GM12878 (cell line): ENCODE measurements at regions not wholly inside any gene's neighbourhood (a gene's known extent, or its start where the extent isn't known, plus 50 kb on each side); places are given as distances from the start of the nearest gene placed in this dataset.

Experiments
- ATAC-seq: fragments of 200-7000 bp; cut with Tn5 transposase; 3 replicates; pipeline ENCODE4 v1.9.1; 2020; ENCODE audit warnings: mild to moderate bottlenecking, moderate library complexity
- BruUV-seq: library from RNA; stranded (reverse); fragments of 400-500 nt; replicated peaks from 2 replicates; lab custom pipeline; 2021; lab: Mats Ljungman, UMichigan
- CTCF ChIA-PET: fragments of 300-600 bp; sonication (Branson Sonifier 250); formaldehyde crosslinking; extraction: SDS; loops from one replicate; lab custom pipeline; 2021; ENCODE audit warnings: inconsistent platforms; lab: Yijun Ruan, JAX
- POLR2A ChIA-PET: fragments of 350-600 bp; formaldehyde crosslinking; extraction: SDS; loops from one replicate; lab custom pipeline; 2021; ENCODE audit warnings: inconsistent platforms; lab: Charles Lee
- RAD21 ChIA-PET: fragments of 300-600 bp; sonication (Branson Sonifier 250); formaldehyde crosslinking; loops from one replicate; lab custom pipeline; 2023; ENCODE audit warnings: antibody characterized with exemption; ENCODE audit not compliant: unreplicated experiment; lab: Charles Lee
- SMC1A ChIA-PET: fragments of 300-600 bp; sonication (Branson Sonifier 250); formaldehyde crosslinking; loops from one replicate; lab custom pipeline; 2023; ENCODE audit not compliant: unreplicated experiment, uncharacterized antibody; lab: Charles Lee
- DNase-seq: peaks from one replicate; pipeline ENCODE4 v3.0.0-alpha.2; 2011; ENCODE audit warnings: low read depth, low spot score
- FAIRE-seq: peaks from 3 replicates; lab custom pipeline; 2011; peaks lifted over from hg19 to GRCh38; lab: Jason Lieb, UNC
- H2AFZ ChIP-seq: 2 replicates; pipeline ENCODE4 v1.6.0; 2011; ENCODE audit warnings: low read depth, low read length, control low read depth; ENCODE audit not compliant: control insufficient read depth
- H3K27ac ChIP-seq: 2 replicates; pipeline ENCODE4 v1.5.1; 2011; ENCODE audit warnings: control low read depth; ENCODE audit not compliant: control insufficient read depth, insufficient read depth
- H3K27me3 ChIP-seq, 2 experiments: replicated peaks in 1 of 2; 2 replicates each; pipeline versions ENCODE4 v1.6.0 to v1.6.1; 2011; ENCODE audit warnings: low read length in 1 of 2; ENCODE audit not compliant: control insufficient read depth in 2 of 2, insufficient read depth in 2 of 2
- H3K36me3 ChIP-seq, 2 experiments: 2 replicates each; pipeline ENCODE4 v1.5.1; 2011; ENCODE audit warnings: low read length in 1 of 2; ENCODE audit not compliant: control insufficient read depth in 2 of 2, insufficient read depth in 2 of 2
- H3K4me1 ChIP-seq: 2 replicates; pipeline ENCODE4 v1.6.1; 2011; ENCODE audit warnings: mild to moderate bottlenecking, low read length, moderate library complexity, mixed read lengths; ENCODE audit not compliant: control insufficient read depth, insufficient read depth
- H3K4me2 ChIP-seq: 2 replicates; pipeline ENCODE4 v1.6.0; 2011; ENCODE audit warnings: control low read depth; ENCODE audit not compliant: control insufficient read depth, insufficient read depth
- H3K4me3 ChIP-seq: fragments of 200-600 bp; sonication (generic); 2 replicates; pipeline ENCODE4 v1.5.1; 2016
- H3K79me2 ChIP-seq: 2 replicates; pipeline ENCODE4 v1.6.0; 2011; ENCODE audit warnings: low read length; ENCODE audit not compliant: control insufficient read depth, insufficient read depth
- H3K9ac ChIP-seq: 2 replicates; pipeline ENCODE4 v1.8.0; 2011; ENCODE audit warnings: low read length, control low read depth, mixed read lengths; ENCODE audit not compliant: control insufficient read depth, insufficient read depth
- H3K9me3 ChIP-seq: replicated peaks from 3 replicates; pipeline ENCODE4 v1.5.1; 2011; ENCODE audit warnings: mild to moderate bottlenecking, low read length; ENCODE audit not compliant: control insufficient read depth, insufficient read depth
- H4K20me1 ChIP-seq: 2 replicates; pipeline ENCODE4 v1.6.0; 2011; ENCODE audit not compliant: control insufficient read depth, insufficient read depth
- BACH1 ChIP-seq: fragments of 450-650 bp; IDR thresholded peaks from 2 replicates; pipeline ENCODE4 v1.6.1; 2017; ENCODE audit warnings: mild to moderate bottlenecking, borderline replicate concordance
- E2F4 ChIP-seq: IDR thresholded peaks from 2 replicates; pipeline ENCODE4 v1.6.1; 2012; ENCODE audit warnings: low read depth, low read length, improper control_type of control experiment
- EED ChIP-seq: sonication (generic); IDR thresholded peaks from 2 replicates; pipeline ENCODE4 v1.6.1; 2016; ENCODE audit warnings: antibody characterized with exemption, low read depth
- IRF5 ChIP-seq: fragments of 450-650 bp; IDR thresholded peaks from 2 replicates; pipeline ENCODE4 v1.6.1; 2017; ENCODE audit warnings: borderline replicate concordance
- NFXL1 ChIP-seq: fragments of 450-650 bp; IDR thresholded peaks from 2 replicates; pipeline ENCODE4 v1.6.1; 2017; ENCODE audit warnings: antibody characterized with exemption, mild to moderate bottlenecking, borderline replicate concordance
- POLR2A ChIP-seq: IDR thresholded peaks from 2 replicates; pipeline ENCODE4 v1.6.1; 2011; ENCODE audit warnings: low read depth, mild to moderate bottlenecking, low read length
- POLR2AphosphoS2 ChIP-seq: IDR thresholded peaks from 2 replicates; pipeline ENCODE4 v1.6.1; 2011; ENCODE audit warnings: low read depth, mild to moderate bottlenecking, low read length, improper control_type of control experiment, moderate library complexity
- POLR2AphosphoS5 ChIP-seq: IDR thresholded peaks from 2 replicates; pipeline ENCODE4 v1.6.1; 2011; ENCODE audit warnings: mild to moderate bottlenecking, low read length, inconsistent platforms
- RELB ChIP-seq: fragments of 450-650 bp; IDR thresholded peaks from 2 replicates; pipeline ENCODE4 v1.6.1; 2017; ENCODE audit warnings: low read depth, mild to moderate bottlenecking, moderate library complexity
- REST ChIP-seq: IDR thresholded peaks from 2 replicates; pipeline ENCODE4 v1.6.1; 2012; ENCODE audit warnings: mild to moderate bottlenecking, low read depth, low read length
- SMAD5 ChIP-seq: IDR thresholded peaks from 2 replicates; pipeline ENCODE4 v1.6.1; 2016; ENCODE audit warnings: antibody characterized with exemption, low read depth
- SP1 ChIP-seq: IDR thresholded peaks from one replicate; pipeline ENCODE4 v1.6.1; 2011; ENCODE audit warnings: low read depth, low read length
- SREBF2 ChIP-seq: IDR thresholded peaks from 2 replicates; pipeline ENCODE4 v1.6.1; 2012; ENCODE audit warnings: mild to moderate bottlenecking, low read length
- TAF1 ChIP-seq: IDR thresholded peaks from 2 replicates; pipeline ENCODE4 v1.6.1; 2011; ENCODE audit warnings: mild to moderate bottlenecking, low read depth, low read length, borderline replicate concordance
- USF1 ChIP-seq: IDR thresholded peaks from 2 replicates; pipeline ENCODE4 v1.6.1; 2011; ENCODE audit warnings: borderline replicate concordance, low read depth, mild to moderate bottlenecking, moderate library complexity, mixed read lengths, low read length; ENCODE audit not compliant: insufficient read depth; ENCODE audit errors: extremely low read length
- ZZZ3 ChIP-seq: IDR thresholded peaks from 2 replicates; pipeline ENCODE4 v1.6.1; 2011; ENCODE audit warnings: low read depth; ENCODE audit not compliant: control insufficient read depth, insufficient read length
- WGBS: methylation state at CpG from one replicate; pipeline ENCODE4 v1.1.6; 2016; ENCODE audit warnings: low lambda C conversion rate; ENCODE audit not compliant: insufficient replicate concordance, insufficient coverage; ENCODE audit errors: missing lambda C conversion rate; 5-methylcytosine and 5-hydroxymethylcytosine counted together
- in situ Hi-C: fragments of 300-500 bp; cut with MboI; formaldehyde crosslinking; loops from 9 replicates; pipeline ENCODE4 v1.14.3; 2018; ENCODE audit warnings: mixed read lengths
- intact Hi-C: fragments of 100-400 bp; cut with micrococcal nuclease; formaldehyde crosslinking; loops from one replicate; pipeline ENCODE4 v1.14.2; 2022; ENCODE audit not compliant: unreplicated experiment

- ChIA-PET POLR2A (no interaction called here), CTCF (interaction anchor here (0.9 kb wide), 1 partner anchor 9 kb away, joined by 3 read pairs; no protein-coding TSS in a partner anchor)
- TF ChIP-seq POLR2AphosphoS5 (no peak), RELB (no peak), POLR2AphosphoS2 (no peak), IRF5 (no peak), USF1 (no peak), EED (no peak), BACH1 (no peak), TAF1 (no peak), E2F4 (no peak), NFXL1 (no peak), ZZZ3 (no peak), REST (no peak), SMAD5 (no peak), SREBF2 (no peak), POLR2A (no peak), SP1 (no peak)
Measured at GRCh38 chr2:150319658-150320555, 167.6 kb downstream of the RND3 start.

More at GRCh38 chr2:150319658-150320555, 167.6 kb downstream of the RND3 start:
- Histone ChIP-seq H2AFZ (no peak overlapping the region), H3K4me2 (no peak overlapping the region), H3K4me3 (no peak overlapping the region), H4K20me1 (no peaks in the 10 kb centered on the region), H3K27me3 (no peaks in the 10 kb centered on the region), H3K9me3 (no peaks in the 10 kb centered on the region), H3K36me3 (no peaks in the 10 kb centered on the region), H3K27ac (no peak overlapping the region), H3K4me1 (no peaks in the 10 kb centered on the region), H3K9ac (no peak overlapping the region), H3K79me2 (no peaks in the 10 kb centered on the region)
- BruUV-seq, result no TSS peak
- ChIA-PET RAD21 (no interaction called here), SMC1A (interaction anchor here (2.0 kb wide), 1 partner anchor 12 kb away, joined by 5 read pairs; no protein-coding TSS in a partner anchor)
- ATAC-seq (no peak), DNase-seq (no peak), FAIRE-seq (no peak)
- in situ Hi-C loops, result no loop called here
- intact Hi-C loops, result no loop called here
- 12% methylated on average over 4 of the region's 4 CpGs for WGBS
